Karpas-422 (cell line): ENCODE measurements at regions not wholly inside any gene's neighbourhood (a gene's known extent, or its start where the extent isn't known, plus 50 kb on each side); places are given as distances from the start of the nearest gene placed in this dataset.
A peak's percentile ranks its signal among the peaks of the same experiment; 100 is the strongest.

Source experiments
- DNase-seq: peaks from one replicate; pipeline ENCODE4 v3.0.0-alpha.2; 2015
- H2AFZ ChIP-seq: fragments of 200-600 bp; sonication (generic); 2 replicates; pipeline ENCODE4 v1.6.1; 2014; ENCODE audit warnings: antibody characterized with exemption, low read length, mixed read lengths
- H3K27ac ChIP-seq: fragments of 200-600 bp; sonication (generic); 2 replicates; pipeline ENCODE4 v1.5.1; 2014; ENCODE audit warnings: mild to moderate bottlenecking, low read length, moderate library complexity
- H3K27me3 ChIP-seq: fragments of 200-600 bp; sonication (generic); 2 replicates; pipeline ENCODE4 v1.6.1; 2014; ENCODE audit warnings: low read length, mixed read lengths
- H3K36me3 ChIP-seq: fragments of 200-600 bp; sonication (generic); 2 replicates; pipeline ENCODE4 v1.6.1; 2014; ENCODE audit warnings: low read length, mixed read lengths; ENCODE audit not compliant: insufficient read depth
- H3K4me1 ChIP-seq: fragments of 200-600 bp; sonication (generic); 2 replicates; pipeline ENCODE4 v1.6.1; 2014; ENCODE audit warnings: mild to moderate bottlenecking, low read length, mixed read lengths
- H3K4me2 ChIP-seq: fragments of 200-600 bp; sonication (generic); 2 replicates; pipeline ENCODE4 v1.6.1; 2014; ENCODE audit warnings: low read length, low read depth, mild to moderate bottlenecking; ENCODE audit not compliant: poor library complexity, severe bottlenecking
- H3K4me3 ChIP-seq: fragments of 200-600 bp; sonication (generic); 2 replicates; pipeline ENCODE4 v1.5.1; 2014; ENCODE audit warnings: mild to moderate bottlenecking, antibody characterized with exemption, low read length, mixed read lengths
- H3K79me2 ChIP-seq: fragments of 200-600 bp; sonication (generic); 2 replicates; pipeline ENCODE4 v1.6.1; 2014; ENCODE audit warnings: mild to moderate bottlenecking, low read length, mixed read lengths
- H3K9ac ChIP-seq: fragments of 200-600 bp; sonication (generic); 2 replicates; pipeline ENCODE4 v1.6.0; 2014; ENCODE audit warnings: low read length
- H3K9me2 ChIP-seq: fragments of 200-600 bp; sonication (generic), shearing (Covaris generic); replicated peaks from 2 replicates; pipeline ENCODE4 v1.6.0; 2014; ENCODE audit warnings: mild to moderate bottlenecking, low read length, moderate library complexity; ENCODE audit not compliant: insufficient read depth
- H3K9me3 ChIP-seq: fragments of 300-700, 200-600 bp; sonication (generic); 2 replicates; pipeline ENCODE4 v1.6.1; 2014; ENCODE audit warnings: low read length, mixed read lengths
- H4K20me1 ChIP-seq: fragments of 200-600 bp; sonication (generic); 2 replicates; pipeline ENCODE4 v1.6.1; 2014; ENCODE audit warnings: mild to moderate bottlenecking, antibody characterized with exemption, low read length, low read depth; ENCODE audit not compliant: insufficient read depth

GRCh38 chr22:46038174-46038487 is 61.2 kb upstream of the WNT7B start:
- H3K4me2 ChIP-seq: no peak overlapping the region
- H3K36me3 ChIP-seq: no peaks in the 10 kb centered on the region

GRCh38 chr22:46038516-46039430 is 61.8 kb upstream of the WNT7B start:
- no peak for DNase-seq
- no peaks in the 10 kb centered on the region for H3K27me3 ChIP-seq
- peaks cover 29% of the 10 kb centered on the region for H3K4me1 ChIP-seq
- H3K36me3 ChIP-seq: no peaks in the 10 kb centered on the region
- no peaks in the 10 kb centered on the region for H4K20me1 ChIP-seq
- no peak overlapping the region for H3K4me3 ChIP-seq
- H3K9ac ChIP-seq: no peak overlapping the region
- H3K27ac ChIP-seq: no peak overlapping the region
- H3K9me3 ChIP-seq: no peaks in the 10 kb centered on the region
- H3K9me2 ChIP-seq: no peaks in the 10 kb centered on the region
- H2AFZ ChIP-seq: no peak overlapping the region
- 0 out of 2 replicates have a peak, but pooled peaks cover 3% of the 10 kb centered on the region for H3K79me2 ChIP-seq
- no peak overlapping the region for H3K4me2 ChIP-seq

More at GRCh38 chr22:46038174-46038487, 61.2 kb upstream of the WNT7B start:
- DNase-seq: no peak
- Histone ChIP-seq H2AFZ (no peak overlapping the region), H3K9me2 (no peaks in the 10 kb centered on the region), H3K27ac (no peak overlapping the region), H3K27me3 (no peaks in the 10 kb centered on the region), H3K4me3 (no peak overlapping the region), H3K79me2 (0 out of 2 replicates have a peak, but pooled peaks cover 3% of the 10 kb centered on the region), H3K4me1 (peaks cover 29% of the 10 kb centered on the region), H4K20me1 (no peaks in the 10 kb centered on the region), H3K9me3 (no peaks in the 10 kb centered on the region), H3K9ac (no peak overlapping the region)

GRCh38 chr22:46039535-46039934 is 62.6 kb upstream of the WNT7B start:
- Histone ChIP-seq H3K27ac (no peak overlapping the region), H3K9me2 (no peaks in the 10 kb centered on the region), H2AFZ (no peak overlapping the region), H4K20me1 (no peaks in the 10 kb centered on the region), H3K36me3 (no peaks in the 10 kb centered on the region), H3K4me3 (no peak overlapping the region), H3K4me1 (peaks cover 29% of the 10 kb centered on the region), H3K27me3 (no peaks in the 10 kb centered on the region), H3K9me3 (no peaks in the 10 kb centered on the region), H3K9ac (no peak overlapping the region), H3K4me2 (no peak overlapping the region), H3K79me2 (0 out of 2 replicates have a peak, but pooled peaks cover 3% of the 10 kb centered on the region)
- DNase-seq: no peak

- Histone ChIP-seq H3K9me3 (no peaks in the 10 kb centered on the region), H3K27me3 (no peaks in the 10 kb centered on the region), H3K4me1 (peaks cover 21% of the 10 kb centered on the region), H3K27ac (no peak overlapping the region), H3K4me3 (no peak overlapping the region), H4K20me1 (no peaks in the 10 kb centered on the region), H3K9me2 (no peaks in the 10 kb centered on the region), H3K9ac (peak overlapping the region; percentile 39; the same call in 1 of the 2 replicates), H3K36me3 (no peaks in the 10 kb centered on the region), H2AFZ (no peak overlapping the region), H3K4me2 (no peak overlapping the region), H3K79me2 (0 out of 2 replicates have a peak, but pooled peaks cover 3% of the 10 kb centered on the region)
- DNase-seq: no peak
These were observed 63.8 kb upstream of the WNT7B start for GRCh38 chr22:46040471-46041465.

DNA sequence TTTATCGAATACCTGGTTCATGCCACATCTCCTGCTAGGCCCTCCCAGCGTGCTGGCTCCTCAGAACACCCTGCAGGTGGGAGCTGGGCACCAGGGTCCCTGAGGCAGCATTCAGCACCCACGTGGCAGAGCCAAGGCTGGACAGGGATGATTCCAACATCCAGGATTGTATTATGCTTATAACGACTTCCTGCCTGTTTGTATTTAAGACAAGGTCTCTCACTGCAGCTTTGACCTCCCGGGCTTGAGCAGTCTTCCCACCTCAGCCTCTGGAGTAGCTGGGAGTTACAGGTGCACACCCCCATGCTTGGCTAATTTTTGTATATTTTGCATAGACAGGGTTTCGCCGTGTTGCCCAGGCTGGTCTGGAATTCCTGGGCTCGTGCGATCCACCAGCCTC is 64.7 kb upstream of the WNT7B start:
- Histone ChIP-seq H4K20me1 (no peaks in the 10 kb centered on the region), H3K9me2 (no peaks in the 10 kb centered on the region), H3K79me2 (no peaks in the 10 kb centered on the region), H3K4me3 (no peak overlapping the region), H3K9me3 (no peaks in the 10 kb centered on the region), H3K9ac (0 out of 2 replicates have a peak overlapping the region, but pooled peaks have one; percentile 13), H3K36me3 (no peaks in the 10 kb centered on the region), H3K4me1 (peaks cover 17% of the 10 kb centered on the region), H3K27me3 (no peaks in the 10 kb centered on the region), H3K27ac (no peak overlapping the region), H3K4me2 (no peak overlapping the region), H2AFZ (no peak overlapping the region)
- DNase-seq: no peak

DNA sequence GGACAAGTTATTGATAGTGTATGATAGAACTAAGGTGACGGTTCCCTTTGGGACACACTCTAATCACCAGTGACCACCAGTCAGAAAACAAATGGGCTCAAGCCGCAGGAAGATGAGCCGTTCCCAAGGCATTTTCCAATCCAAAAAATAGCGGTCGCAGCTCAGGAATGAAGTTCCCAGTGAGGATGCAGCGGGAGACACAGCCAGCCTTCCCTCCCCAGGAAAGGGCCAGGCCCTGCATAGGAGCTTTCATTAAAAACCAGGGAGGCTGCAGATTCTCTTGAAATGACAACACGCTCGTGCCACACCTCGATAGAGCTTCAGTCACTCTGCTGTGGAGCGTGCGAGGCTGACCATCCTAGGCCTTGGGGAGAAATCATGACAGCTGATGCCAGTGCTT is 65.8 kb upstream of the WNT7B start:
- no peaks in the 10 kb centered on the region for H3K9me2 ChIP-seq
- H3K27ac ChIP-seq: no peak overlapping the region
- H2AFZ ChIP-seq: no peak overlapping the region
- peaks cover 10% of the 10 kb centered on the region; the same call in 1 of the 2 replicates for H3K4me1 ChIP-seq
- H3K9ac ChIP-seq: no peak overlapping the region
- no peak overlapping the region for H3K4me3 ChIP-seq
- H3K79me2 ChIP-seq: no peaks in the 10 kb centered on the region
- no peaks in the 10 kb centered on the region for H4K20me1 ChIP-seq
- H3K36me3 ChIP-seq: no peaks in the 10 kb centered on the region
- no peaks in the 10 kb centered on the region for H3K9me3 ChIP-seq
- DNase-seq: no peak
- no peaks in the 10 kb centered on the region for H3K27me3 ChIP-seq
- H3K4me2 ChIP-seq: no peak overlapping the region

GRCh38 chr22:46043339-46043738 is 66.4 kb upstream of the WNT7B start:
- H3K27ac ChIP-seq: no peak overlapping the region
- no peak overlapping the region for H3K4me3 ChIP-seq
- peaks cover 11% of the 10 kb centered on the region; the same call in 1 of the 2 replicates for H3K4me1 ChIP-seq
- no peaks in the 10 kb centered on the region for H4K20me1 ChIP-seq
- no peaks in the 10 kb centered on the region for H3K79me2 ChIP-seq
- no peaks in the 10 kb centered on the region for H3K36me3 ChIP-seq
- no peaks in the 10 kb centered on the region for H3K27me3 ChIP-seq
- H3K9me3 ChIP-seq: no peaks in the 10 kb centered on the region
- H3K9ac ChIP-seq: no peak overlapping the region
- no peak for DNase-seq
- no peaks in the 10 kb centered on the region for H3K9me2 ChIP-seq
- no peak overlapping the region for H2AFZ ChIP-seq
- no peak overlapping the region for H3K4me2 ChIP-seq
